GM23338 (cell line): ENCODE measurements at regions not wholly inside any gene's neighbourhood (a gene's known extent, or its start where the extent isn't known, plus 50 kb on each side); places are given as distances from the start of the nearest gene placed in this dataset.

Source experiments
- CREB1 ChIP-seq: fragments of 250-450 bp; sonication (Bioruptor Pico); IDR thresholded peaks from 2 replicates; pipeline ENCODE4 v1.5.0; 2020; ENCODE audit warnings: low read depth, mild to moderate bottlenecking, moderate library complexity
- EZH2 ChIP-seq: fragments of 200-600 bp; sonication (generic); IDR thresholded peaks from one replicate; pipeline ENCODE4 v1.8.0; 2017; ENCODE audit warnings: antibody characterized with exemption, mild to moderate bottlenecking, low read depth; ENCODE audit not compliant: unreplicated experiment
- EZH2phosphoT487 ChIP-seq: fragments of 200-600 bp; sonication (generic); IDR thresholded peaks from one replicate; pipeline ENCODE4 v1.8.1; 2018; ENCODE audit warnings: antibody characterized with exemption; ENCODE audit not compliant: unreplicated experiment
- JUNB ChIP-seq: IDR thresholded peaks from one replicate; pipeline ENCODE4 v1.6.1; 2016; ENCODE audit warnings: antibody characterized with exemption; ENCODE audit not compliant: unreplicated experiment
- NANOG ChIP-seq: IDR thresholded peaks from 2 replicates; pipeline ENCODE4 v1.6.1; 2016; ENCODE audit warnings: antibody characterized with exemption, borderline replicate concordance
- POLR2AphosphoS5 ChIP-seq: IDR thresholded peaks from 2 replicates; pipeline ENCODE4 v1.6.1; 2016; ENCODE audit warnings: antibody characterized with exemption, low read depth
- TF ChIP-seq, protein P1 (sequence below), 2 experiments: fragments of 200-600 bp in 1 of 2; sonication (generic) in 1 of 2; conservative IDR thresholded peaks; 2 replicates each; pipeline versions ENCODE4 v1.5.1 to v1.6.1; 2016 to 2017; ENCODE audit warnings: antibody characterized with exemption in 2 of 2, low read depth in 2 of 2, mild to moderate bottlenecking in 2 of 2, moderate library complexity in 1 of 2
- TF ChIP-seq, protein P2 (sequence below): IDR thresholded peaks from one replicate; pipeline ENCODE4 v1.6.1; 2018; ENCODE audit warnings: antibody characterized with exemption; ENCODE audit not compliant: unreplicated experiment
- TF ChIP-seq, protein P3 (sequence below): IDR thresholded peaks from 2 replicates; pipeline ENCODE4 v1.6.1; 2016; ENCODE audit warnings: antibody characterized with exemption
- TF ChIP-seq, protein P4 (sequence below): fragments of 250-450 bp; sonication (Bioruptor Pico); IDR thresholded peaks from 2 replicates; pipeline ENCODE4 v1.5.0; 2020; ENCODE audit warnings: mild to moderate bottlenecking, moderate library complexity

DNA sequence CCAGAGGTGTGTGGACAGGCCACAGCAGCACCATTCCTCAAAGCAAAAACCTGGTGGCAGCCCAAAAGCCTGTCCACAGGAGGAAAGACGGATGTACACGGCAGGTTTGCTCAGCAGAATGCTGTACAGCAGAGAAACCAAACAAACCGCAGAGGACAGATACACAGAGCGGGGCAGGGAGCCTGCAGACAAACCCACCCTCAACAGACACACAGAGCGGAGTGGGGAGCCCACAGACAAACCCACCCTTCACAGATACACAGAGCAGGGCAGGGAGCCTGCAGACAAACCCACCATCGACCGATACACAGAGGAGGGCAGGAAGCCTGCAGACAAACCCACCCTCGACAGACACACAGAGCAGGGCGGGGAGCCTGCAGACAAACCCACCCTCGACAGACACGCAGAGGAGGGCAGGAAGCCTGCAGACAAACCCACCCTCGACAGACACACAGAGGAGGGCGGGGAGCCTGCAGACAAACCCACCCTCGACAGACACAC, 53.0 kb upstream of the METRNL start:
- TF ChIP-seq, protein P1, sequence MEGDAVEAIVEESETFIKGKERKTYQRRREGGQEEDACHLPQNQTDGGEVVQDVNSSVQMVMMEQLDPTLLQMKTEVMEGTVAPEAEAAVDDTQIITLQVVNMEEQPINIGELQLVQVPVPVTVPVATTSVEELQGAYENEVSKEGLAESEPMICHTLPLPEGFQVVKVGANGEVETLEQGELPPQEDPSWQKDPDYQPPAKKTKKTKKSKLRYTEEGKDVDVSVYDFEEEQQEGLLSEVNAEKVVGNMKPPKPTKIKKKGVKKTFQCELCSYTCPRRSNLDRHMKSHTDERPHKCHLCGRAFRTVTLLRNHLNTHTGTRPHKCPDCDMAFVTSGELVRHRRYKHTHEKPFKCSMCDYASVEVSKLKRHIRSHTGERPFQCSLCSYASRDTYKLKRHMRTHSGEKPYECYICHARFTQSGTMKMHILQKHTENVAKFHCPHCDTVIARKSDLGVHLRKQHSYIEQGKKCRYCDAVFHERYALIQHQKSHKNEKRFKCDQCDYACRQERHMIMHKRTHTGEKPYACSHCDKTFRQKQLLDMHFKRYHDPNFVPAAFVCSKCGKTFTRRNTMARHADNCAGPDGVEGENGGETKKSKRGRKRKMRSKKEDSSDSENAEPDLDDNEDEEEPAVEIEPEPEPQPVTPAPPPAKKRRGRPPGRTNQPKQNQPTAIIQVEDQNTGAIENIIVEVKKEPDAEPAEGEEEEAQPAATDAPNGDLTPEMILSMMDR (conservative IDR thresholded peaks at IDR 0.05; ENCODE audit: low read depth in 2 of 2), result no peak
- TF ChIP-seq JUNB (no peak), EZH2 (no peak), POLR2AphosphoS5 (no peak), EZH2phosphoT487 (no peak), CREB1 (no peak), NANOG (no peak)
- TF ChIP-seq, protein P2, sequence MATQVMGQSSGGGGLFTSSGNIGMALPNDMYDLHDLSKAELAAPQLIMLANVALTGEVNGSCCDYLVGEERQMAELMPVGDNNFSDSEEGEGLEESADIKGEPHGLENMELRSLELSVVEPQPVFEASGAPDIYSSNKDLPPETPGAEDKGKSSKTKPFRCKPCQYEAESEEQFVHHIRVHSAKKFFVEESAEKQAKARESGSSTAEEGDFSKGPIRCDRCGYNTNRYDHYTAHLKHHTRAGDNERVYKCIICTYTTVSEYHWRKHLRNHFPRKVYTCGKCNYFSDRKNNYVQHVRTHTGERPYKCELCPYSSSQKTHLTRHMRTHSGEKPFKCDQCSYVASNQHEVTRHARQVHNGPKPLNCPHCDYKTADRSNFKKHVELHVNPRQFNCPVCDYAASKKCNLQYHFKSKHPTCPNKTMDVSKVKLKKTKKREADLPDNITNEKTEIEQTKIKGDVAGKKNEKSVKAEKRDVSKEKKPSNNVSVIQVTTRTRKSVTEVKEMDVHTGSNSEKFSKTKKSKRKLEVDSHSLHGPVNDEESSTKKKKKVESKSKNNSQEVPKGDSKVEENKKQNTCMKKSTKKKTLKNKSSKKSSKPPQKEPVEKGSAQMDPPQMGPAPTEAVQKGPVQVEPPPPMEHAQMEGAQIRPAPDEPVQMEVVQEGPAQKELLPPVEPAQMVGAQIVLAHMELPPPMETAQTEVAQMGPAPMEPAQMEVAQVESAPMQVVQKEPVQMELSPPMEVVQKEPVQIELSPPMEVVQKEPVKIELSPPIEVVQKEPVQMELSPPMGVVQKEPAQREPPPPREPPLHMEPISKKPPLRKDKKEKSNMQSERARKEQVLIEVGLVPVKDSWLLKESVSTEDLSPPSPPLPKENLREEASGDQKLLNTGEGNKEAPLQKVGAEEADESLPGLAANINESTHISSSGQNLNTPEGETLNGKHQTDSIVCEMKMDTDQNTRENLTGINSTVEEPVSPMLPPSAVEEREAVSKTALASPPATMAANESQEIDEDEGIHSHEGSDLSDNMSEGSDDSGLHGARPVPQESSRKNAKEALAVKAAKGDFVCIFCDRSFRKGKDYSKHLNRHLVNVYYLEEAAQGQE, result no peak
- TF ChIP-seq, protein P3, sequence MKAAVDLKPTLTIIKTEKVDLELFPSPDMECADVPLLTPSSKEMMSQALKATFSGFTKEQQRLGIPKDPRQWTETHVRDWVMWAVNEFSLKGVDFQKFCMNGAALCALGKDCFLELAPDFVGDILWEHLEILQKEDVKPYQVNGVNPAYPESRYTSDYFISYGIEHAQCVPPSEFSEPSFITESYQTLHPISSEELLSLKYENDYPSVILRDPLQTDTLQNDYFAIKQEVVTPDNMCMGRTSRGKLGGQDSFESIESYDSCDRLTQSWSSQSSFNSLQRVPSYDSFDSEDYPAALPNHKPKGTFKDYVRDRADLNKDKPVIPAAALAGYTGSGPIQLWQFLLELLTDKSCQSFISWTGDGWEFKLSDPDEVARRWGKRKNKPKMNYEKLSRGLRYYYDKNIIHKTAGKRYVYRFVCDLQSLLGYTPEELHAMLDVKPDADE, result no peak
- TF ChIP-seq, protein P4, sequence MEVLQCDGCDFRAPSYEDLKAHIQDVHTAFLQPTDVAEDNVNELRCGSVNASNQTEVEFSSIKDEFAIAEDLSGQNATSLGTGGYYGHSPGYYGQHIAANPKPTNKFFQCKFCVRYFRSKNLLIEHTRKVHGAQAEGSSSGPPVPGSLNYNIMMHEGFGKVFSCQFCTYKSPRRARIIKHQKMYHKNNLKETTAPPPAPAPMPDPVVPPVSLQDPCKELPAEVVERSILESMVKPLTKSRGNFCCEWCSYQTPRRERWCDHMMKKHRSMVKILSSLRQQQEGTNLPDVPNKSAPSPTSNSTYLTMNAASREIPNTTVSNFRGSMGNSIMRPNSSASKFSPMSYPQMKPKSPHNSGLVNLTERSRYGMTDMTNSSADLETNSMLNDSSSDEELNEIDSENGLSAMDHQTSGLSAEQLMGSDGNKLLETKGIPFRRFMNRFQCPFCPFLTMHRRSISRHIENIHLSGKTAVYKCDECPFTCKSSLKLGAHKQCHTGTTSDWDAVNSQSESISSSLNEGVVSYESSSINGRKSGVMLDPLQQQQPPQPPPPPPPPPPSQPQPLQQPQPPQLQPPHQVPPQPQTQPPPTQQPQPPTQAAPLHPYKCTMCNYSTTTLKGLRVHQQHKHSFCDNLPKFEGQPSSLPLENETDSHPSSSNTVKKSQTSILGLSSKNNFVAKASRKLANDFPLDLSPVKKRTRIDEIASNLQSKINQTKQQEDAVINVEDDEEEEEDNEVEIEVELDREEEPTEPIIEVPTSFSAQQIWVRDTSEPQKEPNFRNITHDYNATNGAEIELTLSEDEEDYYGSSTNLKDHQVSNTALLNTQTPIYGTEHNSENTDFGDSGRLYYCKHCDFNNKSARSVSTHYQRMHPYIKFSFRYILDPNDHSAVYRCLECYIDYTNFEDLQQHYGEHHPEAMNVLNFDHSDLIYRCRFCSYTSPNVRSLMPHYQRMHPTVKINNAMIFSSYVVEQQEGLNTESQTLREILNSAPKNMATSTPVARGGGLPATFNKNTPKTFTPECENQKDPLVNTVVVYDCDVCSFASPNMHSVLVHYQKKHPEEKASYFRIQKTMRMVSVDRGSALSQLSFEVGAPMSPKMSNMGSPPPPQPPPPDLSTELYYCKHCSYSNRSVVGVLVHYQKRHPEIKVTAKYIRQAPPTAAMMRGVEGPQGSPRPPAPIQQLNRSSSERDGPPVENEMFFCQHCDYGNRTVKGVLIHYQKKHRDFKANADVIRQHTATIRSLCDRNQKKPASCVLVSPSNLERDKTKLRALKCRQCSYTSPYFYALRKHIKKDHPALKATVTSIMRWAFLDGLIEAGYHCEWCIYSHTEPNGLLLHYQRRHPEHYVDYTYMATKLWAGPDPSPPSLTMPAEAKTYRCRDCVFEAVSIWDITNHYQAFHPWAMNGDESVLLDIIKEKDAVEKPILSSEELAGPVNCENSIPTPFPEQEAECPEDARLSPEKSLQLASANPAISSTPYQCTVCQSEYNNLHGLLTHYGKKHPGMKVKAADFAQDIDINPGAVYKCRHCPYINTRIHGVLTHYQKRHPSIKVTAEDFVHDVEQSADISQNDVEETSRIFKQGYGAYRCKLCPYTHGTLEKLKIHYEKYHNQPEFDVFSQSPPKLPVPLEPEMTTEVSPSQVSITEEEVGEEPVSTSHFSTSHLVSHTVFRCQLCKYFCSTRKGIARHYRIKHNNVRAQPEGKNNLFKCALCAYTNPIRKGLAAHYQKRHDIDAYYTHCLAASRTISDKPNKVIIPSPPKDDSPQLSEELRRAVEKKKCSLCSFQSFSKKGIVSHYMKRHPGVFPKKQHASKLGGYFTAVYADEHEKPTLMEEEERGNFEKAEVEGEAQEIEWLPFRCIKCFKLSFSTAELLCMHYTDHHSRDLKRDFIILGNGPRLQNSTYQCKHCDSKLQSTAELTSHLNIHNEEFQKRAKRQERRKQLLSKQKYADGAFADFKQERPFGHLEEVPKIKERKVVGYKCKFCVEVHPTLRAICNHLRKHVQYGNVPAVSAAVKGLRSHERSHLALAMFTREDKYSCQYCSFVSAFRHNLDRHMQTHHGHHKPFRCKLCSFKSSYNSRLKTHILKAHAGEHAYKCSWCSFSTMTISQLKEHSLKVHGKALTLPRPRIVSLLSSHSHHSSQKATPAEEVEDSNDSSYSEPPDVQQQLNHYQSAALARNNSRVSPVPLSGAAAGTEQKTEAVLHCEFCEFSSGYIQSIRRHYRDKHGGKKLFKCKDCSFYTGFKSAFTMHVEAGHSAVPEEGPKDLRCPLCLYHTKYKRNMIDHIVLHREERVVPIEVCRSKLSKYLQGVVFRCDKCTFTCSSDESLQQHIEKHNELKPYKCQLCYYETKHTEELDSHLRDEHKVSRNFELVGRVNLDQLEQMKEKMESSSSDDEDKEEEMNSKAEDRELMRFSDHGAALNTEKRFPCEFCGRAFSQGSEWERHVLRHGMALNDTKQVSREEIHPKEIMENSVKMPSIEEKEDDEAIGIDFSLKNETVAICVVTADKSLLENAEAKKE (CRISPR knock-in tag), result no peak
